SW 1271 (cell line): ENCODE measurements at regions not wholly inside any gene's neighbourhood (a gene's known extent, or its start where the extent isn't known, plus 50 kb on each side); places are given as distances from the start of the nearest gene placed in this dataset.

Experiments
- DNase-seq, 2 experiments: peaks; one replicate each; lab custom pipeline; 2025; lab: John Stamatoyannopoulos, UW

GRCh38 chr17:83178533-83179304 is 99.3 kb downstream of the METRNL start:
- DNase-seq: no peak

GRCh38 chr17:83179374-83179773 is 100.0 kb downstream of the METRNL start:
- no peak for DNase-seq

- no peak for DNase-seq
Observed at GRCh38 chr17:83179811-83180210, 100.4 kb downstream of the METRNL start.

- DNase-seq: no peak
Observed at GRCh38 chr17:83180264-83180995, 101.0 kb downstream of the METRNL start.

- no peak for DNase-seq
Observed at GRCh38 chr17:83180996-83181481, 101.6 kb downstream of the METRNL start.

- DNase-seq: no peak
Observed at GRCh38 chr17:83181991-83182619, 102.7 kb downstream of the METRNL start.

- DNase-seq: no peak
Observed at GRCh38 chr17:83182620-83183101, 103.3 kb downstream of the METRNL start.

- DNase-seq: no peak
Observed at GRCh38 chr17:83183145-83183948, 103.9 kb downstream of the METRNL start.

GRCh38 chr17:83183951-83184506 is 104.6 kb downstream of the METRNL start:
- no peak for DNase-seq

GRCh38 chr17:83185023-83186002 is 105.9 kb downstream of the METRNL start:
- DNase-seq: no peak

- no peak for DNase-seq
Observed at GRCh38 chr17:83186226-83186625, 106.8 kb downstream of the METRNL start.

GRCh38 chr17:83186751-83187421 is 107.5 kb downstream of the METRNL start:
- no peak for DNase-seq

GRCh38 chr17:83187782-83188311 is 108.4 kb downstream of the METRNL start:
- DNase-seq: no peak

GRCh38 chr17:83189044-83190003 is 109.9 kb downstream of the METRNL start:
- DNase-seq: no peak

GRCh38 chr17:83190004-83190385 is 110.6 kb downstream of the METRNL start:
- no peak for DNase-seq

- no peak for DNase-seq
Observed at GRCh38 chr17:83190601-83191387, 111.4 kb downstream of the METRNL start.

- DNase-seq: no peak
Observed at GRCh38 chr17:83191388-83192160, 112.2 kb downstream of the METRNL start.
